DND-41 (cell line): ENCODE measurements at regions not wholly inside any gene's neighbourhood (a gene's known extent, or its start where the extent isn't known, plus 50 kb on each side); places are given as distances from the start of the nearest gene placed in this dataset.

Source experiments
- CTCF ChIP-seq: IDR thresholded peaks from 2 replicates; pipeline ENCODE4 v1.5.1; 2012; ENCODE audit warnings: borderline replicate concordance, low read length, moderate library complexity, mild to moderate bottlenecking; ENCODE audit not compliant: poor library complexity, severe bottlenecking; ENCODE audit errors: extremely low read depth
- EZH2 ChIP-seq: IDR thresholded peaks from 3 replicates; pipeline ENCODE4 v1.6.1; 2012; ENCODE audit warnings: borderline replicate concordance, low read depth, mild to moderate bottlenecking, moderate library complexity, low read length, inconsistent platforms; ENCODE audit not compliant: severe bottlenecking

DNA sequence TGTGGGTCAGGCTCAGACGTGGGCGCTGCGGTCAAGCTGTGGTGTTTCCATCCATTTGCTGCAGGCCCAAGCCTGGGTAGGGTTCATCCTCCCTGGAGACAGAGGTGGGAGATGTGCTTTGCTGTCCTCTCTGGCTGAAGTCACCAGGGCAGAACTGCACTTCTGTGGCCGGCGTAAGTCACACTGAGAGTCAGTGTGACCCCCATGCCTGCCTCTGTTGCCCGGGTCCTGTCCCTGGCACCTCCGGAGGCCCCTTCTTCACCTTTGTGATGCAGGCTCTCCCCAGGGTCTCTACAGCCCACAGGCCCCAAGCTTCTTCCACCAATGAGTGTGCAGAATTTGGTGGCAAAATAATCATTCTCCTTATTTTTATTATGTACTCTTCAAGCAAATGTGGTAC is 53.8 kb upstream of the DACT2 start:
- TF ChIP-seq EZH2 (no peak), CTCF (no peak)
